Small intestine (tissue), 7 donors: ENCODE measurements at regions not wholly inside any gene's neighbourhood (a gene's known extent, or its start where the extent isn't known, plus 50 kb on each side); places are given as distances from the start of the nearest gene placed in this dataset.
"Not testable (repeated sequence)": the region's sequence is repeated elsewhere in the genome, so short reads cannot be mapped to it uniquely, and the experiment has no call there.

Experiments
- DNase-seq, 2 donors: peaks; one replicate each; pipeline versions ENCODE4 v3.0.0 to v3.0.0-alpha.2; 2013
- FAIRE-seq: peaks from 2 replicates; lab custom pipeline; 2012; peaks lifted over from hg19 to GRCh38; lab: Jason Lieb, UNC
- H3K27ac ChIP-seq, 3 donors: one replicate each; pipeline ENCODE4 v1.5.1; 2013; ENCODE audit warnings: low read length in 2 of 3, mild to moderate bottlenecking in 2 of 3, control low read depth in 1 of 3, inconsistent platforms in 1 of 3, low read depth in 1 of 3, moderate library complexity in 1 of 3
- H3K27me3 ChIP-seq, 3 donors: one replicate each; pipeline ENCODE4 v1.6.1; 2013; ENCODE audit warnings: low read length in 3 of 3, inconsistent platforms in 1 of 3; ENCODE audit not compliant: control insufficient read depth in 3 of 3, insufficient read depth in 3 of 3
- H3K36me3 ChIP-seq, 3 donors: one replicate each; pipeline ENCODE4 v1.6.1; 2013; ENCODE audit warnings: low read length in 3 of 3, inconsistent platforms in 1 of 3, low read depth in 1 of 3, mild to moderate bottlenecking in 1 of 3, moderate library complexity in 1 of 3; ENCODE audit not compliant: control insufficient read depth in 3 of 3, insufficient read depth in 2 of 3
- H3K4me1 ChIP-seq, 3 donors: one replicate each; pipeline ENCODE4 v1.6.1; 2013; ENCODE audit warnings: low read length in 2 of 3, inconsistent platforms in 1 of 3, low read depth in 1 of 3, mild to moderate bottlenecking in 1 of 3, moderate library complexity in 1 of 3; ENCODE audit not compliant: control insufficient read depth in 3 of 3, insufficient read depth in 2 of 3
- H3K4me3 ChIP-seq, 3 donors: one replicate each; pipeline ENCODE4 v1.5.1; 2013; ENCODE audit warnings: low read length in 3 of 3, control low read depth in 1 of 3, inconsistent platforms in 1 of 3, low read depth in 1 of 3, mild to moderate bottlenecking in 1 of 3, moderate library complexity in 1 of 3
- H3K9me3 ChIP-seq, 2 donors: one replicate each; pipeline ENCODE4 v1.6.1; 2013; ENCODE audit warnings: low read depth in 1 of 2, low read length in 1 of 2; ENCODE audit not compliant: control insufficient read depth in 2 of 2, insufficient read depth in 1 of 2
- WGBS, 3 donors: extraction: QIAGEN DNeasy Blood & Tissue Kit; methylation state at CpG; one replicate each; pipeline ENCODE4 v1.1.7; 2013; 5-methylcytosine and 5-hydroxymethylcytosine counted together
- donor health status: healthy with polysubstance abuse.
- donor health status: control.
- donor health status: control.
- donor health status: Bipolar disorder and iron deficiency.
- donor health status: healthy.

- H3K36me3 ChIP-seq, result no peaks in the 10 kb centered on the region
- DNase-seq, result peak in 1 of 2 donors; percentile 21
- peaks cover 0 to 5% (median 0%) of the 10 kb centered on the region in 3 donors for H3K4me1 ChIP-seq
- FAIRE-seq, result no peak
- WGBS, 3 donors, result 77 to 85% (median 81%) methylated on average over 18 to 19 of the region's 19 CpGs
- H3K4me3 ChIP-seq, result no peak overlapping the region
- H3K27ac ChIP-seq, result peak overlapping the region in 1 of 3 donors; percentile 5
- no peaks in the 10 kb centered on the region for H3K27me3 ChIP-seq
- H3K9me3 ChIP-seq, result no peaks in the 10 kb centered on the region
Measured at GRCh38 chr11:134498326-134499139, 86.5 kb upstream of the B3GAT1 start.

GRCh38 chr11:134497586-134497985 lies 85.5 kb upstream of the B3GAT1 start:
- Histone ChIP-seq H3K27ac (peak overlapping the region in 2 of 3 donors; percentile 34 to 52), H3K36me3 (no peaks in the 10 kb centered on the region), H3K27me3 (no peaks in the 10 kb centered on the region), H3K4me3 (no peak overlapping the region), H3K4me1 (peaks cover 0 to 5% (median 0%) of the 10 kb centered on the region in 3 donors), H3K9me3 (no peaks in the 10 kb centered on the region)
- peak in 1 of 2 donors; percentile 83 for DNase-seq
- 7 to 15% (median 14%) methylated on average over 5 of the region's 5 CpGs for WGBS, 3 donors
- no peak for FAIRE-seq

- H3K27me3 ChIP-seq, H3K4me1 ChIP-seq, H3K36me3 ChIP-seq, FAIRE-seq, DNase-seq, H3K4me3 ChIP-seq, H3K27ac ChIP-seq, H3K9me3 ChIP-seq: not testable (repeated sequence)
- WGBS, 3 donors, result 76 to 91% (median 86%) methylated on average over 2 of the region's 2 CpGs
Measured at GRCh38 chr11:134496058-134496457, 84.0 kb upstream of the B3GAT1 start.

- H3K27me3 ChIP-seq, H3K9me3 ChIP-seq, DNase-seq, H3K36me3 ChIP-seq, H3K4me3 ChIP-seq, FAIRE-seq, H3K4me1 ChIP-seq, H3K27ac ChIP-seq: not testable (repeated sequence)
- WGBS, 3 donors, result 77 to 87% (median 77%) methylated on average over 2 of the region's 2 CpGs
Measured at GRCh38 chr11:134494395-134494794, 82.4 kb upstream of the B3GAT1 start.

GRCh38 chr11:134492411-134492810 lies 80.4 kb upstream of the B3GAT1 start:
- DNase-seq, H3K36me3 ChIP-seq, H3K4me3 ChIP-seq, H3K27ac ChIP-seq, FAIRE-seq, H3K9me3 ChIP-seq, H3K4me1 ChIP-seq, H3K27me3 ChIP-seq: not testable (repeated sequence)
- 95 to 96% (median 96%) methylated on average over 2 of the region's 2 CpGs for WGBS, 3 donors

GRCh38 chr11:134489728-134490127 lies 77.7 kb upstream of the B3GAT1 start:
- 68 to 78% (median 69%) methylated on average over 5 of the region's 5 CpGs for WGBS, 3 donors
- Histone ChIP-seq H3K27me3 (peaks cover 0 to 3% (median 0%) of the 10 kb centered on the region in 3 donors), H3K27ac (no peak overlapping the region), H3K4me3 (no peak overlapping the region), H3K4me1 (no peaks in the 10 kb centered on the region), H3K9me3 (no peaks in the 10 kb centered on the region), H3K36me3 (peaks cover 0 to 2% (median 0%) of the 10 kb centered on the region in 3 donors)
- no peak for FAIRE-seq
- DNase-seq, result no peak

- peaks cover 0 to 3% (median 0%) of the 10 kb centered on the region in 3 donors for H3K27me3 ChIP-seq
- H3K4me3 ChIP-seq, result no peak overlapping the region
- no peak for FAIRE-seq
- DNase-seq, result no peak
- no peaks in the 10 kb centered on the region for H3K4me1 ChIP-seq
- 80 to 93% (median 84%) methylated on average over 9 of the region's 9 CpGs for WGBS, 3 donors
- H3K27ac ChIP-seq, result no peak overlapping the region
- H3K9me3 ChIP-seq, result no peaks in the 10 kb centered on the region
- H3K36me3 ChIP-seq, result peaks cover 0 to 2% (median 0%) of the 10 kb centered on the region in 3 donors
Measured at GRCh38 chr11:134488913-134489312, 76.9 kb upstream of the B3GAT1 start.

- Histone ChIP-seq H3K36me3 (peaks cover 0 to 2% (median 0%) of the 10 kb centered on the region in 3 donors), H3K4me1 (no peaks in the 10 kb centered on the region), H3K4me3 (no peak overlapping the region), H3K27me3 (peaks cover 0 to 3% (median 0%) of the 10 kb centered on the region in 3 donors), H3K9me3 (no peaks in the 10 kb centered on the region), H3K27ac (no peak overlapping the region)
- DNase-seq, result no peak
- FAIRE-seq, result no peak
- WGBS, 3 donors, result 68 to 71% (median 69%) methylated on average over 4 of the region's 4 CpGs
Measured at GRCh38 chr11:134488512-134488911, 76.5 kb upstream of the B3GAT1 start.
